Adrenal gland (tissue), 5 donors: ENCODE measurements at regions not wholly inside any gene's neighbourhood (a gene's known extent, or its start where the extent isn't known, plus 50 kb on each side); places are given as distances from the start of the nearest gene placed in this dataset.

Experiments
- POLR2A ChIP-seq, 2 donors: fragments of 450-650 bp; IDR thresholded peaks; one replicate each; pipeline ENCODE4 v1.6.1; 2017; ENCODE audit warnings: antibody characterized with exemption in 2 of 2, mild to moderate bottlenecking in 2 of 2, moderate library complexity in 1 of 2
- TF ChIP-seq, protein P1 (sequence below), 6 experiments: fragments of 450-650 bp in 4 of 6; fragments of 200-600 bp in 2 of 6; sonication (generic) in 1 of 6; IDR thresholded peaks; 1 replicate in 5 of 6; 2 replicates in 1 of 6; pipeline versions ENCODE4 v1.5.1 to v1.8.0; 2016 to 2021; ENCODE audit warnings: antibody characterized with exemption in 6 of 6, mild to moderate bottlenecking in 2 of 6, moderate library complexity in 1 of 6
- donor health status: DM: no; HTN: no; CAD: no.

DNA sequence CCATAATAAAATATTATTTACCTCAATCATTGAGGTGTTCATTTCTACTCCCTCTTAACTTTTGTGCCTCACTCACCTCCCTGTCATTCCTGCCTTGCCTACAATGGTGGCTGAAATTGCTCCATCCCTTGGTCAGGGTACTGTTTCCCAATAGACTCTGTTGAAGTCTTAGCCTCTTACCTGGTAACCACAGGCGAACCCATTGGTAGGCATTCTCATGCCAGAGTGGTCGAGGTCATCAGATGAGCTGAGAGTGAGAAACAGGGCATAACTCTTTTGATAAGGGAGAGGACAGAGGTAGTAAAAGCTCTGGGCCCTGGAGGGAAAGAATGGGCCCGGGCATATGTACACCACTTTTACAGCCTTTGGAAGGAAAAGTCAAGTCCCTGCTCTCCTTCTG is 265.6 kb downstream of the ARRDC4 start:
- TF ChIP-seq, protein P1, sequence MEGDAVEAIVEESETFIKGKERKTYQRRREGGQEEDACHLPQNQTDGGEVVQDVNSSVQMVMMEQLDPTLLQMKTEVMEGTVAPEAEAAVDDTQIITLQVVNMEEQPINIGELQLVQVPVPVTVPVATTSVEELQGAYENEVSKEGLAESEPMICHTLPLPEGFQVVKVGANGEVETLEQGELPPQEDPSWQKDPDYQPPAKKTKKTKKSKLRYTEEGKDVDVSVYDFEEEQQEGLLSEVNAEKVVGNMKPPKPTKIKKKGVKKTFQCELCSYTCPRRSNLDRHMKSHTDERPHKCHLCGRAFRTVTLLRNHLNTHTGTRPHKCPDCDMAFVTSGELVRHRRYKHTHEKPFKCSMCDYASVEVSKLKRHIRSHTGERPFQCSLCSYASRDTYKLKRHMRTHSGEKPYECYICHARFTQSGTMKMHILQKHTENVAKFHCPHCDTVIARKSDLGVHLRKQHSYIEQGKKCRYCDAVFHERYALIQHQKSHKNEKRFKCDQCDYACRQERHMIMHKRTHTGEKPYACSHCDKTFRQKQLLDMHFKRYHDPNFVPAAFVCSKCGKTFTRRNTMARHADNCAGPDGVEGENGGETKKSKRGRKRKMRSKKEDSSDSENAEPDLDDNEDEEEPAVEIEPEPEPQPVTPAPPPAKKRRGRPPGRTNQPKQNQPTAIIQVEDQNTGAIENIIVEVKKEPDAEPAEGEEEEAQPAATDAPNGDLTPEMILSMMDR (IDR thresholded peaks at IDR 0.05), result no peak
- no peak for TF ChIP-seq POLR2A (IDR thresholded peaks at IDR 0.05)
